ENCODE measurements at regions not wholly inside any gene's neighbourhood (a gene's known extent, or its start where the extent isn't known, plus 50 kb on each side); places are given as distances from the start of the nearest gene placed in this dataset.

- H3K9me3 ChIP-seq (ENCODE audit: low read length): no peaks in the 10 kb centered on the region
- H4K20me1 ChIP-seq (ENCODE audit: insufficient read depth, low read length): no peaks in the 10 kb centered on the region
- no peak overlapping the region for H3K4me2 ChIP-seq (ENCODE audit: low read length)
- no peaks in the 10 kb centered on the region for H3K9me2 ChIP-seq (ENCODE audit: insufficient read depth, low read length)
- ChIA-PET POLR2A (no interaction called here), CTCF (ENCODE audit: unreplicated experiment) (no interaction called here)
- no peaks in the 10 kb centered on the region for H3K4me1 ChIP-seq (ENCODE audit: insufficient read depth, low read length, poor library complexity, severe bottlenecking)
- no peaks in the 10 kb centered on the region for H3K36me3 ChIP-seq (ENCODE audit: insufficient read depth, low read length)
- DNase-seq (ENCODE audit: low spot score): no peak
- no TSS peak for BruUV-seq (replicated peaks)
- H3K27ac ChIP-seq (ENCODE audit: low read depth, low read length, poor library complexity, severe bottlenecking): no peak overlapping the region
- intact Hi-C loops (cut with micrococcal nuclease; ENCODE audit: unreplicated experiment): no loop called here
- TF ChIP-seq EZH2phosphoT487 (IDR thresholded peaks at IDR 0.05; ENCODE audit: borderline replicate concordance, low read depth, low read length) (no peak), CTCF (conservative IDR thresholded peaks at IDR 0.05; ENCODE audit: low read length) (no peak)
- no peak overlapping the region for H2AFZ ChIP-seq (ENCODE audit: low read length)
- H3K79me2 ChIP-seq (ENCODE audit: insufficient read depth, low read depth, low read length): no peaks in the 10 kb centered on the region
- H3K4me3 ChIP-seq (ENCODE audit: low read depth, low read length, poor library complexity, severe bottlenecking): no peak overlapping the region
These were observed 176.4 kb downstream of the KIF4B start for GRCh38 chr5:155189981-155190380.

DNA sequence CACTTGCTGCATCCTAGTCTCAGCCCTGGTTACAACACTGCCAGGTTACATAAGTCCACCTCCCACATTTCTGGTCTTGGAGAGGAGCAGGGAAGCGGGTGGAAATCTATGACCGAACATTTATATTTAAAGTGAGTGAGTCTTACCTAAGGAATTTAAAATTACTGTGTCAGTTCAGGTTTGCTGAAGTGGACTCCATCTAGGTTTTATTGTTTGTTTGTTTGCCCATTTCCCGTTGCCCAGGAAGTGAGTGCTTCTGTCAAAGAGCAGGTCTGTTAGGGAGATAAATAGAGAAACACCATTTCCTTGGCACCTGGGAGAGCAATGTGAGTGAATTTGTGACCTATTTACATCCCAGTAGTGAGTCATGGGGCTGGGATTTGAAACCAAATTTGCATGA is 179.5 kb downstream of the KIF4B start:
- H3K27ac ChIP-seq (ENCODE audit: low read depth, low read length, poor library complexity, severe bottlenecking): no peak overlapping the region
- DNase-seq (ENCODE audit: low spot score): no peak
- intact Hi-C loops (cut with micrococcal nuclease; ENCODE audit: unreplicated experiment): no loop called here
- H3K4me3 ChIP-seq (ENCODE audit: low read depth, low read length, poor library complexity, severe bottlenecking): no peak overlapping the region
- H3K79me2 ChIP-seq (ENCODE audit: insufficient read depth, low read depth, low read length): no peaks in the 10 kb centered on the region
- H3K9me3 ChIP-seq (ENCODE audit: low read length): no peaks in the 10 kb centered on the region
- ChIA-PET CTCF (ENCODE audit: unreplicated experiment) (no interaction called here), POLR2A (no interaction called here)
- no peak overlapping the region for H3K4me2 ChIP-seq (ENCODE audit: low read length)
- no TSS peak for BruUV-seq (replicated peaks)
- H3K36me3 ChIP-seq (ENCODE audit: insufficient read depth, low read length): no peaks in the 10 kb centered on the region
- H4K20me1 ChIP-seq (ENCODE audit: insufficient read depth, low read length): no peaks in the 10 kb centered on the region
- no peak overlapping the region for H2AFZ ChIP-seq (ENCODE audit: low read length)
- no peaks in the 10 kb centered on the region for H3K4me1 ChIP-seq (ENCODE audit: insufficient read depth, low read length, poor library complexity, severe bottlenecking)
- TF ChIP-seq EZH2phosphoT487 (IDR thresholded peaks at IDR 0.05; ENCODE audit: borderline replicate concordance, low read depth, low read length) (no peak), CTCF (conservative IDR thresholded peaks at IDR 0.05; ENCODE audit: low read length) (no peak)
- no peaks in the 10 kb centered on the region for H3K9me2 ChIP-seq (ENCODE audit: insufficient read depth, low read length)

DNA sequence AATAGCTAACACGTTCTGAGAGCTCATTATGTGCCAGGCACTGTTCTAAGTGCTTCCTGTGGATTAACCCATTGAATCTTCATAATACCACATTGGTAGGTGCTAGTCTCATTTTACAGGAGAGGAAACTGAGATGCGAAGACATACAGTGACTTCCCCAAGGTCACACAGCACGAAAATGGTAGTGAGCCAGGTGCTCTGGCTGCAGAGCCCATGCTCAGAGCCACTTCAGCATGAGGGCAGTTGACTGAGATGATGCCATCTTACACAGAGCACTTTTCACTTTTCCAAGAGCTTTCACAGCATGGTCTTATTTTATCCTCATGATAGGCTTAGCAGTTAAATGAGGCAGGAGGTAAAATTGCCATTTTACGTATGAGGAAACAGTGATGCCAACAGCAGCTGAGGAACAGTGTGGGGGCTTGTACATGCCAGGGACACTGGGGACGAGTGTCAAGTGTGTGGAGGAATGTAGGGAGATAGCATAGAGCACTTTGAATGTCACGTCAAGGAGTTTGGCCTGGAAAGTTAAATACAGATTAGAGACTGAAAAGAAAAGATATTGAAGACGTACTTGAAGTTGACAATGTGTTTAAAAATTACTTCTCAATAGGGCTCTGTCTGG is 180.0 kb downstream of the KIF4B start:
- no peak for DNase-seq (ENCODE audit: low spot score)
- Histone ChIP-seq H3K79me2 (ENCODE audit: insufficient read depth, low read depth, low read length) (no peaks in the 10 kb centered on the region), H2AFZ (ENCODE audit: low read length) (no peak overlapping the region), H3K36me3 (ENCODE audit: insufficient read depth, low read length) (no peaks in the 10 kb centered on the region), H3K4me2 (ENCODE audit: low read length) (no peak overlapping the region), H4K20me1 (ENCODE audit: insufficient read depth, low read length) (no peaks in the 10 kb centered on the region), H3K9me2 (ENCODE audit: insufficient read depth, low read length) (no peaks in the 10 kb centered on the region), H3K4me1 (ENCODE audit: insufficient read depth, low read length, poor library complexity, severe bottlenecking) (no peaks in the 10 kb centered on the region), H3K4me3 (ENCODE audit: low read depth, low read length, poor library complexity, severe bottlenecking) (no peak overlapping the region), H3K9me3 (ENCODE audit: low read length) (no peaks in the 10 kb centered on the region), H3K27ac (ENCODE audit: low read depth, low read length, poor library complexity, severe bottlenecking) (no peak overlapping the region)
- CTCF ChIA-PET (ENCODE audit: unreplicated experiment): no interaction called here
- TF ChIP-seq CTCF (conservative IDR thresholded peaks at IDR 0.05; ENCODE audit: low read length) (no peak), EZH2phosphoT487 (IDR thresholded peaks at IDR 0.05; ENCODE audit: borderline replicate concordance, low read depth, low read length) (no peak)
- BruUV-seq (replicated peaks): no TSS peak
- POLR2A ChIA-PET: no interaction called here
- intact Hi-C loops (cut with micrococcal nuclease; ENCODE audit: unreplicated experiment): no loop called here
